SH-SY5Y (cell line): ENCODE measurements at regions not wholly inside any gene's neighbourhood (a gene's known extent, or its start where the extent isn't known, plus 50 kb on each side); places are given as distances from the start of the nearest gene placed in this dataset.
A peak's percentile ranks its signal among the peaks of the same experiment; 100 is the strongest.

Experiments used
- GATA2 ChIP-seq: IDR thresholded peaks from 2 replicates; pipeline ENCODE4 v1.6.1; 2011; ENCODE audit warnings: mild to moderate bottlenecking, low read depth, low read length
- GATA3 ChIP-seq: IDR thresholded peaks from 2 replicates; pipeline ENCODE4 v1.6.1; 2011; ENCODE audit warnings: low read depth, mild to moderate bottlenecking, low read length, moderate library complexity

- peak; percentile 93 for TF ChIP-seq GATA2
- TF ChIP-seq GATA3: no peak
These were observed 330.3 kb downstream of the SEC14L1 start for GRCh38 chr17:77470800-77471733.
